Mesenchymal stem cell (in vitro differentiated cells and primary cell): ENCODE measurements at regions not wholly inside any gene's neighbourhood (a gene's known extent, or its start where the extent isn't known, plus 50 kb on each side); places are given as distances from the start of the nearest gene placed in this dataset.
"Not testable (repeated sequence)": the region's sequence is repeated elsewhere in the genome, so short reads cannot be mapped to it uniquely, and the experiment has no call there.

Experiments used
- DNase-seq: peaks from one replicate; pipeline ENCODE4 v3.0.0-alpha.2; 2013
- H2AFZ ChIP-seq: one replicate; pipeline ENCODE4 v1.6.1; 2013; ENCODE audit warnings: low read depth, mild to moderate bottlenecking, control low read depth, inconsistent platforms, low read length, moderate library complexity
- H2AK5ac ChIP-seq: 2 replicates; pipeline ENCODE4 v1.6.1; 2013; ENCODE audit warnings: low read length, moderate library complexity, mild to moderate bottlenecking, inconsistent platforms; ENCODE audit not compliant: severe bottlenecking
- H2BK120ac ChIP-seq: one replicate; pipeline ENCODE4 v1.6.1; 2013; ENCODE audit warnings: low read depth, mild to moderate bottlenecking, inconsistent platforms, low read length, moderate library complexity
- H2BK12ac ChIP-seq, 2 experiments: one replicate each; pipeline ENCODE4 v1.6.1; 2013; ENCODE audit warnings: inconsistent platforms in 2 of 2, low read length in 2 of 2, mild to moderate bottlenecking in 2 of 2, moderate library complexity in 2 of 2, control low read depth in 1 of 2
- H2BK15ac ChIP-seq: one replicate; pipeline ENCODE4 v1.6.1; 2013; ENCODE audit warnings: mild to moderate bottlenecking, low read depth, inconsistent platforms; ENCODE audit not compliant: poor library complexity, severe bottlenecking
- H2BK5ac ChIP-seq: 2 replicates; pipeline ENCODE4 v1.6.1; 2013; ENCODE audit warnings: low read depth, mild to moderate bottlenecking, low read length, control low read depth, inconsistent platforms; ENCODE audit not compliant: poor library complexity, severe bottlenecking
- H3K14ac ChIP-seq, 2 experiments: one replicate each; pipeline ENCODE4 v1.6.1; 2013; ENCODE audit warnings: inconsistent platforms in 2 of 2, low read length in 2 of 2, control low read depth in 1 of 2, mild to moderate bottlenecking in 1 of 2, moderate library complexity in 1 of 2
- H3K18ac ChIP-seq, 2 experiments: one replicate each; pipeline ENCODE4 v1.6.1; 2013; ENCODE audit warnings: inconsistent platforms in 2 of 2, low read length in 2 of 2, control low read depth in 1 of 2, low read depth in 1 of 2, mild to moderate bottlenecking in 1 of 2
- H3K23ac ChIP-seq, 2 experiments: one replicate each; pipeline ENCODE4 v1.6.1; 2013; ENCODE audit warnings: inconsistent platforms in 2 of 2, low read length in 2 of 2, mild to moderate bottlenecking in 2 of 2, moderate library complexity in 2 of 2, control low read depth in 1 of 2
- H3K27ac ChIP-seq: 2 replicates; pipeline ENCODE4 v1.5.1; 2013; ENCODE audit warnings: mild to moderate bottlenecking, moderate library complexity, low read length, control low read depth, inconsistent platforms; ENCODE audit not compliant: poor library complexity, severe bottlenecking
- H3K27me3 ChIP-seq, 2 experiments: 2 replicates each; pipeline versions ENCODE4 v1.6.1 to v1.7.0; 2013; ENCODE audit warnings: low read length in 2 of 2, mild to moderate bottlenecking in 2 of 2, moderate library complexity in 2 of 2, control low read depth in 1 of 2, inconsistent platforms in 1 of 2; ENCODE audit not compliant: control insufficient read depth in 1 of 2, insufficient read depth in 1 of 2
- H3K36me3 ChIP-seq, 2 experiments: 2 replicates each; pipeline versions ENCODE4 v1.6.1 to v1.7.0; 2013; ENCODE audit warnings: low read length in 2 of 2, control low read depth in 1 of 2, inconsistent platforms in 1 of 2, low read depth in 1 of 2, mild to moderate bottlenecking in 1 of 2; ENCODE audit not compliant: insufficient read depth in 2 of 2, control insufficient read depth in 1 of 2
- H3K4ac ChIP-seq, 2 experiments: one replicate each; pipeline ENCODE4 v1.6.1; 2013; ENCODE audit warnings: inconsistent platforms in 2 of 2, low read length in 2 of 2, mild to moderate bottlenecking in 2 of 2, moderate library complexity in 2 of 2, control low read depth in 1 of 2, low read depth in 1 of 2
- H3K4me1 ChIP-seq: 2 replicates; pipeline ENCODE4 v1.6.1; 2013; ENCODE audit warnings: low read depth, low read length, control low read depth; ENCODE audit not compliant: control insufficient read depth, insufficient read depth
- H3K4me2 ChIP-seq: 2 replicates; pipeline ENCODE4 v1.6.1; 2013; ENCODE audit warnings: low read length, mild to moderate bottlenecking, inconsistent platforms; ENCODE audit not compliant: poor library complexity, severe bottlenecking
- H3K4me3 ChIP-seq, 2 experiments: 2 replicates each; pipeline versions ENCODE4 v1.5.1 to v1.7.0; 2013; ENCODE audit warnings: low read length in 2 of 2, mild to moderate bottlenecking in 2 of 2, control low read depth in 1 of 2, low read depth in 1 of 2; ENCODE audit not compliant: insufficient read depth in 1 of 2
- H3K79me1 ChIP-seq: replicated peaks from 2 replicates; pipeline ENCODE4 v1.6.1; 2013; ENCODE audit warnings: mild to moderate bottlenecking, control low read depth, low read length, inconsistent platforms; ENCODE audit not compliant: poor library complexity, severe bottlenecking
- H3K9ac ChIP-seq: 2 replicates; pipeline ENCODE4 v1.7.0; 2013; ENCODE audit warnings: mild to moderate bottlenecking, low read length, moderate library complexity
- H3K9me3 ChIP-seq: 2 replicates; pipeline ENCODE4 v1.7.0; 2013; ENCODE audit warnings: mild to moderate bottlenecking, low read length; ENCODE audit not compliant: control insufficient read depth
- H4K8ac ChIP-seq: one replicate; pipeline ENCODE4 v1.6.1; 2013; ENCODE audit warnings: inconsistent platforms, mild to moderate bottlenecking, low read length, moderate library complexity
- H4K91ac ChIP-seq: one replicate; pipeline ENCODE4 v1.6.1; 2013; ENCODE audit warnings: mild to moderate bottlenecking, low read length, inconsistent platforms
- WGBS: methylation state at CpG from one replicate; pipeline ENCODE4 v1.1.7; 2013; ENCODE audit warnings: mixed read lengths; 5-methylcytosine and 5-hydroxymethylcytosine counted together

DNA sequence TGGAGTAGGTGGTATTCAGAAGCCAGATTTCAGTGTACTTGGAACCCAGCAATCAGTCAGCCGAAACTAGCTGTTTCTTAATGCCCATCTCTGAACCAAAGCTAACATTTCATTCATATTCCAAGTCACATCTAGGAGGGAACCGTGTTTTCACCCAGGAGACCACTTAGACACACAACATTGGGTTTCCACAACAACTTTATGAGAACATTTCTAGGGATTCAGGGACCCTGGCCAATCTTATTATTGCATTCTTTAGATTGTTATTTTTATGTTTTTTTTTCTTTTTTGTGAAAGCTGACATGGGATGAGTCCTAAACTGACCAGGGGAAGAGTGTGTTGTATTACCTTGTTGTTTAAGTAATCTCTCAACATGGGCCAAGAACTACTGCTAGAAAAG is 72.5 kb upstream of the KIAA0040 start:
- Histone ChIP-seq H3K9me3 (peaks cover 7% of the 10 kb centered on the region), H3K14ac (no peak overlapping the region), H3K36me3 (no peaks in the 10 kb centered on the region), H4K8ac (no peak overlapping the region), H2BK15ac (no peak overlapping the region), H3K23ac (no peak overlapping the region), H3K4me2 (no peak overlapping the region), H3K27ac (no peak overlapping the region), H2AFZ (no peak overlapping the region), H2BK5ac (no peak overlapping the region), H2BK12ac (no peak overlapping the region), H2AK5ac (no peak overlapping the region), H3K79me1 (no peaks in the 10 kb centered on the region), H3K27me3 (no peaks in the 10 kb centered on the region), H3K18ac (no peak overlapping the region), H3K9ac (no peak overlapping the region), H3K4me1 (no peaks in the 10 kb centered on the region), H3K4me3 (no peak overlapping the region), H2BK120ac (no peak overlapping the region), H4K91ac (no peak overlapping the region), H3K4ac (no peak overlapping the region)
- 70% methylated on average over 2 of the region's 2 CpGs for WGBS
- no peak for DNase-seq

DNA sequence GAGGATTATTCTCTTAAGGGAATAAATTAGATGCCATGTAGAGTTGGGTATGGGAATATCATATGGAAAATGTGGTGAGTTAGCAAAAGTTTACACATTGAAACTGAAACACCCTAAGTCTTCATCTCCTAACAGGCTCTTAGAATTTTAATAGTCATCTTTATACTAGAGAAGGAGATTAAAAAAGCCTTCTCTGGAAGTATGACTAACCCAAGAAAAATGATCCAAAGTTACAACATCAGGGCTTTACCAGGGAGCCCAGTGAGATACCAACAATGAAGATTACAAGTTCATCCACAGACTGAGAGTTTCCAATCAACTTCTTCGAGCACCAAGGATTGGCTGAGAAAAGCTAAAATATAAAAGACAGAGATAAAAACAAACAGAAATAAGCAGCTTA is 70.0 kb upstream of the KIAA0040 start:
- no peak overlapping the region for H4K8ac ChIP-seq
- no peaks in the 10 kb centered on the region for H3K27me3 ChIP-seq
- H3K79me1 ChIP-seq = no peaks in the 10 kb centered on the region
- H3K9ac ChIP-seq = no peak overlapping the region
- no peak overlapping the region for H4K91ac ChIP-seq
- H2AK5ac ChIP-seq = no peak overlapping the region
- no peaks in the 10 kb centered on the region for H3K4me1 ChIP-seq
- no peak overlapping the region for H2BK120ac ChIP-seq
- no peak overlapping the region for H3K4me2 ChIP-seq
- H3K18ac ChIP-seq = no peak overlapping the region
- H2BK12ac ChIP-seq = no peak overlapping the region
- peaks cover 7% of the 10 kb centered on the region for H3K9me3 ChIP-seq
- WGBS = no CpG with 5 or more reads among the region's 1 CpG
- no peak overlapping the region for H3K4me3 ChIP-seq
- H3K27ac ChIP-seq = no peak overlapping the region
- no peak overlapping the region for H2BK5ac ChIP-seq
- H2AFZ ChIP-seq = no peak overlapping the region
- H3K23ac ChIP-seq = no peak overlapping the region
- H3K4ac ChIP-seq = no peak overlapping the region
- H3K36me3 ChIP-seq = no peaks in the 10 kb centered on the region
- DNase-seq = no peak
- H3K14ac ChIP-seq = no peak overlapping the region
- H2BK15ac ChIP-seq = no peak overlapping the region

DNA sequence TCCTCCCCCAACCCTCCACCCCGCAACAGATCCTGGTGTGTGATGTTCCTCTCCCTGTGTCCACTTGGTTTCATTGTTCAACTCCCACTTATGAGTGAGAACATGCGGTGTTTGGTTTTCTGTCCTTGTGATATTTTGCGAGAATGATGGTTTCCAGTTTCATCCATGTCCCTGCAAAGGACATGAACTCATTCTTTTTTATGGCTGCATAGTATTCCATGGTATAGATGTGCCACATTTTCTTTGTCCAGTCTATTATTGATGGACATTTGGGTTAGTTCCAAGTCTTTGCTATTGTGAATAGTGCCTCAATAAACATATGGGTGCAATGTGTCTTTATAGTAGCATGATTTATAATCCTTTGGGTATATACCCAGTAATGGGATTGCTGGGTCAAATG is 63.7 kb upstream of the KIAA0040 start:
- H4K8ac ChIP-seq, H2BK15ac ChIP-seq, H3K4me2 ChIP-seq, H3K27ac ChIP-seq, H3K23ac ChIP-seq, H3K9ac ChIP-seq, H3K18ac ChIP-seq, H2BK120ac ChIP-seq, DNase-seq, H2BK12ac ChIP-seq, H2BK5ac ChIP-seq, H2AK5ac ChIP-seq, H4K91ac ChIP-seq, H3K9me3 ChIP-seq, H3K4me1 ChIP-seq, H3K14ac ChIP-seq, H3K4ac ChIP-seq, H3K79me1 ChIP-seq, H2AFZ ChIP-seq, H3K27me3 ChIP-seq, H3K36me3 ChIP-seq, H3K4me3 ChIP-seq: not testable (repeated sequence)
- WGBS = 81% methylated on average over 2 of the region's 3 CpGs

DNA sequence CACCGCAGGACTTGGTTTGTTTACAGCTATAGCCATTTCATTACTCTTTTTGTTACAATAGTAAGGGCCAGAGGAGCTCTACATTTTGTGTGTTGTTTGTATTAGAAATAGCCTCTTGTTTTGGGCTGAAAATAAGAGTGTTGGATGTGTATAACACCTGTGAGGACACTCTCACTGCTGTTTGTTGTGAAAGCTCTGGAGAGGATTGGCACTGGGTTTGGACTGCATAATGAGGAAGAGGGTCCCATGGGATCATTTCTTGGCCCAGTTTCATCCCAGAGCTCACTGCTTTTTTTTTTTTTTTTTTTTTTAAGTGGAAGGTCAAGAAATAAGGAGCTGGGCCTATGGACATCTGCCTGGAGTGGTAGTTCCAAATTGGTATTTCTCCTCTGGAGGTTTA is 61.6 kb upstream of the KIAA0040 start:
- Histone ChIP-seq H3K9ac (no peak overlapping the region), H3K4me1 (no peaks in the 10 kb centered on the region)
- whole genome bisulfite sequencing = no CpG with 5 or more reads among the region's 1 CpG

More for the DNA sequence above, 61.6 kb upstream of the KIAA0040 start:
- DNase-seq = no peak
- no peaks in the 10 kb centered on the region for H3K79me1 ChIP-seq
- H4K8ac ChIP-seq = no peak overlapping the region
- H3K18ac ChIP-seq = no peak overlapping the region
- no peaks in the 10 kb centered on the region for H3K36me3 ChIP-seq
- no peak overlapping the region for H2AK5ac ChIP-seq
- no peak overlapping the region for H2BK12ac ChIP-seq
- H2AFZ ChIP-seq = no peak overlapping the region
- no peaks in the 10 kb centered on the region for H3K27me3 ChIP-seq
- H3K4ac ChIP-seq = no peak overlapping the region
- no peak overlapping the region for H3K4me2 ChIP-seq
- H3K4me3 ChIP-seq = no peak overlapping the region
- no peak overlapping the region for H2BK5ac ChIP-seq
- no peak overlapping the region for H3K27ac ChIP-seq
- no peak overlapping the region for H3K14ac ChIP-seq
- H2BK120ac ChIP-seq = no peak overlapping the region
- no peaks in the 10 kb centered on the region for H3K9me3 ChIP-seq
- H2BK15ac ChIP-seq = no peak overlapping the region
- no peak overlapping the region for H4K91ac ChIP-seq
- H3K23ac ChIP-seq = no peak overlapping the region
